SIG-M5 treated with dmso at 0.1 percent for 504 hours (cell line): ENCODE measurements at regions not wholly inside any gene's neighbourhood (a gene's known extent, or its start where the extent isn't known, plus 50 kb on each side); places are given as distances from the start of the nearest gene placed in this dataset.

Experiments used
- DNase-seq: peaks from one replicate; lab custom pipeline; 2025; ENCODE audit not compliant: unreplicated experiment; lab: John Stamatoyannopoulos, UW

- DNase-seq, result no peak
Measured at GRCh38 chr2:66843847-66844246, 408.9 kb downstream of the MEIS1 start.

- DNase-seq, result no peak
Measured at GRCh38 chr2:66845307-66845706, 410.4 kb downstream of the MEIS1 start.

GRCh38 chr2:66846887-66847286, 412.0 kb downstream of the MEIS1 start:
- DNase-seq, result no peak

GRCh38 chr2:66849153-66849755, 414.3 kb downstream of the MEIS1 start:
- DNase-seq, result no peak

- DNase-seq, result no peak
Measured at GRCh38 chr2:66850376-66850775, 415.5 kb downstream of the MEIS1 start.

- DNase-seq, result no peak
Measured at GRCh38 chr2:66851449-66851872, 416.5 kb downstream of the MEIS1 start.

- DNase-seq, result no peak
Measured at GRCh38 chr2:66852953-66853352, 418.0 kb downstream of the MEIS1 start.

- no peak for DNase-seq
Measured at GRCh38 chr2:66853585-66853984, 418.7 kb downstream of the MEIS1 start.

GRCh38 chr2:66854298-66854697, 419.4 kb downstream of the MEIS1 start:
- DNase-seq, result no peak

- no peak for DNase-seq
Measured at GRCh38 chr2:66862885-66863650, 428.1 kb downstream of the MEIS1 start.

- DNase-seq, result no peak
Measured at GRCh38 chr2:66865161-66865560, 430.2 kb downstream of the MEIS1 start.

- no peak for DNase-seq
Measured at GRCh38 chr2:66866331-66867062, 431.6 kb downstream of the MEIS1 start.

GRCh38 chr2:66867063-66867441, 432.1 kb downstream of the MEIS1 start:
- no peak for DNase-seq

GRCh38 chr2:66869076-66869475, 434.2 kb downstream of the MEIS1 start:
- DNase-seq, result no peak

GRCh38 chr2:66872081-66872985, 437.4 kb downstream of the MEIS1 start:
- DNase-seq, result no peak

GRCh38 chr2:66872986-66873754, 438.2 kb downstream of the MEIS1 start:
- no peak for DNase-seq

- no peak for DNase-seq
Measured at GRCh38 chr2:66874411-66874810, 439.5 kb downstream of the MEIS1 start.

GRCh38 chr2:66875941-66876462, 441.1 kb downstream of the MEIS1 start:
- DNase-seq, result no peak

GRCh38 chr2:66885775-66886383, 451.0 kb downstream of the MEIS1 start:
- no peak for DNase-seq

GRCh38 chr2:66888246-66888645, 453.3 kb downstream of the MEIS1 start:
- no peak for DNase-seq
